ENCODE measurements at regions not wholly inside any gene's neighbourhood (a gene's known extent, or its start where the extent isn't known, plus 50 kb on each side); places are given as distances from the start of the nearest gene placed in this dataset.
A peak's percentile ranks its signal among the peaks of the same experiment; 100 is the strongest.

- Histone ChIP-seq H3K4me3 (ENCODE audit: low read length) (peak overlapping the region; percentile 10; the same call in 1 of the 2 replicates), H3K9me3 (ENCODE audit: insufficient read depth, low read depth, low read length) (no peaks in the 10 kb centered on the region), H3K36me3 (ENCODE audit: insufficient read depth, low read depth, low read length) (no peaks in the 10 kb centered on the region), H3K27ac (ENCODE audit: low read length) (no peak overlapping the region), H3K9ac (ENCODE audit: low read depth, low read length) (no peak overlapping the region), H3K4me1 (ENCODE audit: insufficient read depth, low read length) (peaks cover 21% of the 10 kb centered on the region), H3K27me3 (ENCODE audit: insufficient read depth, low read length) (no peaks in the 10 kb centered on the region)
These were observed 400.2 kb upstream of the TBL1XR1 start for GRCh38 chr3:177597311-177598096.

DNA sequence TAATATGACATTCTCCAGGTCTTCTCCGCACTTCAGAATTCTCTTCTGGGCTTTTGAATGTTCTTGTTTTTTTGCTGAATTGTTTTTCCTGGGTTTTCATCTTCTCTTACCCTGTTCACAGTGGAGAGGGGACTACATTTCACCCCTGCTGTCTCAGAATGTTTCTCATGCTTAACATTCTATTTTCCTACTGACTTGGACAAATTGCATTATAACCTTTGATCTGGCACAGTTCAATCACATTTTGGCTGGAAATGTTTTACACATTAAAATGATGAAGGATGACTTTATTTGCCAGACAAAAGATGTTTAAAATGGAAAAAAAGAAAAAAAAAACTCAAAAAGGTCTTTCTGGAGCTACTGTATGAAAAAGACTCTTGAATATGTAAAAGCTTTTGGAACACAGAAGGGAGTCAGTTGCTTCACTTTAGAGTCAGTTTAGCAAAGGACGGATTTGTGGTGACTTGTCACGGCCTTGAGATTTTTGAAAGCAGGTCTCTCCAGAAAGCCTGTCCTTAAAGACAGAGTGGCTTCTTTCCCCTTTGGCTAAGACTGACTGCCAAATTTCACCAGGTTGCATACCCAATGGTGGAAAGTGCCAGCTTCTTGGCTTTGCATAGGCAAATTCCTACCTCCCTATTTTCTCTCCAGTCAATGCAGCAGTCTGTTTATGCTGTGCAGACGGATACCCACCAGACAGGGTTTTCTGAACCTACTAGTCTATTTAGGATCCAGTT is 401.0 kb upstream of the TBL1XR1 start:
- Histone ChIP-seq H3K27ac (ENCODE audit: low read length) (no peak overlapping the region), H3K4me3 (ENCODE audit: low read length) (peak overlapping the region; percentile 10; the same call in 1 of the 2 replicates), H3K9me3 (ENCODE audit: insufficient read depth, low read depth, low read length) (no peaks in the 10 kb centered on the region), H3K9ac (ENCODE audit: low read depth, low read length) (no peak overlapping the region), H3K36me3 (ENCODE audit: insufficient read depth, low read depth, low read length) (no peaks in the 10 kb centered on the region), H3K27me3 (ENCODE audit: insufficient read depth, low read length) (no peaks in the 10 kb centered on the region), H3K4me1 (ENCODE audit: insufficient read depth, low read length) (peaks cover 29% of the 10 kb centered on the region)

DNA sequence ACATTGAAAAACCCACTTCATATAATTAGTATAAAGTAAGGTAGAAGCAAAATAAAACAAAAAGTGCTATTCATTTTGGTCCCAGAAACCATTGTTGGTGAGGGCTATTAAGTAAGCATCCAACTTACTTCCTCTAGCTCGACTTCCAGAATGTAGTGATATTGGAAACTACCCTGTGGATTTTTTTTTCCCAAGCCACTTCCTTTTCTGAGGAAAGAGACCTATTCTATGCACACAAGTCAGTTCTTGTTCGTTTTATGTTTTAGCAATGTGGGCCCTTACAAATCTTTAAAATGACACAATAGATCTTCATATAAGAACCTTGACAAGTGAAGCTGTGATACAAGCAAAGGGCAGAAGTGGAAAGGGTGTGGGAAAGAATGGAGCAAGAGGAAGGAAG is 402.0 kb upstream of the TBL1XR1 start:
- no peak overlapping the region for H3K9ac ChIP-seq (ENCODE audit: low read depth, low read length)
- H3K4me1 ChIP-seq (ENCODE audit: insufficient read depth, low read length), result peaks cover 33% of the 10 kb centered on the region
- no peaks in the 10 kb centered on the region for H3K27me3 ChIP-seq (ENCODE audit: insufficient read depth, low read length)
- H3K9me3 ChIP-seq (ENCODE audit: insufficient read depth, low read depth, low read length), result no peaks in the 10 kb centered on the region
- no peak overlapping the region for H3K27ac ChIP-seq (ENCODE audit: low read length)
- no peak overlapping the region for H3K4me3 ChIP-seq (ENCODE audit: low read length)
- H3K36me3 ChIP-seq (ENCODE audit: insufficient read depth, low read depth, low read length), result no peaks in the 10 kb centered on the region

- H3K4me1 ChIP-seq (ENCODE audit: insufficient read depth, low read length), result peaks cover 33% of the 10 kb centered on the region
- H3K36me3 ChIP-seq (ENCODE audit: insufficient read depth, low read depth, low read length), result no peaks in the 10 kb centered on the region
- no peak overlapping the region for H3K27ac ChIP-seq (ENCODE audit: low read length)
- H3K27me3 ChIP-seq (ENCODE audit: insufficient read depth, low read length), result no peaks in the 10 kb centered on the region
- no peak overlapping the region for H3K9ac ChIP-seq (ENCODE audit: low read depth, low read length)
- no peak overlapping the region for H3K4me3 ChIP-seq (ENCODE audit: low read length)
- H3K9me3 ChIP-seq (ENCODE audit: insufficient read depth, low read depth, low read length), result no peaks in the 10 kb centered on the region
These were observed 402.6 kb upstream of the TBL1XR1 start for GRCh38 chr3:177599837-177600236.

GRCh38 chr3:177600411-177600810 is 403.1 kb upstream of the TBL1XR1 start:
- Histone ChIP-seq H3K9me3 (ENCODE audit: insufficient read depth, low read depth, low read length) (peaks cover 4% of the 10 kb centered on the region; the same call in 1 of the 2 replicates), H3K27ac (ENCODE audit: low read length) (no peak overlapping the region), H3K36me3 (ENCODE audit: insufficient read depth, low read depth, low read length) (no peaks in the 10 kb centered on the region), H3K9ac (ENCODE audit: low read depth, low read length) (no peak overlapping the region), H3K27me3 (ENCODE audit: insufficient read depth, low read length) (no peaks in the 10 kb centered on the region), H3K4me1 (ENCODE audit: insufficient read depth, low read length) (peaks cover 33% of the 10 kb centered on the region), H3K4me3 (ENCODE audit: low read length) (no peak overlapping the region)

- H3K36me3 ChIP-seq (ENCODE audit: insufficient read depth, low read depth, low read length), result no peaks in the 10 kb centered on the region
- peaks cover 5% of the 10 kb centered on the region; the same call in 1 of the 2 replicates for H3K9me3 ChIP-seq (ENCODE audit: insufficient read depth, low read depth, low read length)
- no peak overlapping the region for H3K9ac ChIP-seq (ENCODE audit: low read depth, low read length)
- no peak overlapping the region for H3K27ac ChIP-seq (ENCODE audit: low read length)
- H3K4me3 ChIP-seq (ENCODE audit: low read length), result no peak overlapping the region
- peaks cover 33% of the 10 kb centered on the region for H3K4me1 ChIP-seq (ENCODE audit: insufficient read depth, low read length)
- no peaks in the 10 kb centered on the region for H3K27me3 ChIP-seq (ENCODE audit: insufficient read depth, low read length)
These were observed 403.9 kb upstream of the TBL1XR1 start for GRCh38 chr3:177601152-177601551.

GRCh38 chr3:177602601-177603147 is 405.4 kb upstream of the TBL1XR1 start:
- no peak overlapping the region for H3K27ac ChIP-seq (ENCODE audit: low read length)

DNA sequence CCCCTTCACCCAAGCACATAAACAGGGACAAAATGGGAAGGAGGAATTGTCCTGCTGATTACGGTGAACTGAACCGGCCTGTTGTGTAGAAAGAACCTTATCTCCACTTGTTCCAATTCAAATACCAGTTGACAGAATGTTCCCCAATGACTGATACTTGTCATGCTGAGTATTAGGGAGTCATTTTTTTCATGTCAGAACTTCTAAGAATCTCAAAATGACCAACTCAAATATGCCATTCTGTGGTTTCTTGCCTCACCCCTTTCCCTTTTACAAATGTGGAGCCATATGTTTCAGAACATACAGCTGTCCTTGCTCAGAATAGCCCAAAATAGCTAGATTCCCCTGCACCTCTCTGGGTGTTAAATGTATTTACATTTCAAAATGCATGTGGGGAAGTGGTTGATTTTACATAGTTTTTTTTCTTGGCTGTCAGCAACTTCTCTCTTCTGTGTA is 405.9 kb upstream of the TBL1XR1 start:
- H3K27ac ChIP-seq (ENCODE audit: low read length), result no peak overlapping the region
- no peak overlapping the region for H3K9ac ChIP-seq (ENCODE audit: low read depth, low read length)
- H3K4me3 ChIP-seq (ENCODE audit: low read length), result peak overlapping the region; percentile 1; the same call in 1 of the 2 replicates
- no peaks in the 10 kb centered on the region for H3K36me3 ChIP-seq (ENCODE audit: insufficient read depth, low read depth, low read length)
- H3K27me3 ChIP-seq (ENCODE audit: insufficient read depth, low read length), result no peaks in the 10 kb centered on the region
- peaks cover 5% of the 10 kb centered on the region; the same call in 1 of the 2 replicates for H3K9me3 ChIP-seq (ENCODE audit: insufficient read depth, low read depth, low read length)
- H3K4me1 ChIP-seq (ENCODE audit: insufficient read depth, low read length), result peaks cover 27% of the 10 kb centered on the region

More at GRCh38 chr3:177602601-177603147, 405.4 kb upstream of the TBL1XR1 start:
- H3K4me1 ChIP-seq (ENCODE audit: insufficient read depth, low read length), result peaks cover 32% of the 10 kb centered on the region
- H3K9ac ChIP-seq (ENCODE audit: low read depth, low read length), result no peak overlapping the region
- peaks cover 5% of the 10 kb centered on the region; the same call in 1 of the 2 replicates for H3K9me3 ChIP-seq (ENCODE audit: insufficient read depth, low read depth, low read length)
- H3K4me3 ChIP-seq (ENCODE audit: low read length), result peak overlapping the region; percentile 1; the same call in 1 of the 2 replicates
- no peaks in the 10 kb centered on the region for H3K36me3 ChIP-seq (ENCODE audit: insufficient read depth, low read depth, low read length)
- H3K27me3 ChIP-seq (ENCODE audit: insufficient read depth, low read length), result no peaks in the 10 kb centered on the region

- Histone ChIP-seq H3K36me3 (ENCODE audit: insufficient read depth, low read depth, low read length) (no peaks in the 10 kb centered on the region), H3K9me3 (ENCODE audit: insufficient read depth, low read depth, low read length) (peaks cover 5% of the 10 kb centered on the region; the same call in 1 of the 2 replicates), H3K9ac (ENCODE audit: low read depth, low read length) (no peak overlapping the region), H3K27me3 (ENCODE audit: insufficient read depth, low read length) (no peaks in the 10 kb centered on the region), H3K27ac (ENCODE audit: low read length) (no peak overlapping the region), H3K4me3 (ENCODE audit: low read length) (no peak overlapping the region), H3K4me1 (ENCODE audit: insufficient read depth, low read length) (peaks cover 20% of the 10 kb centered on the region)
These were observed 406.9 kb upstream of the TBL1XR1 start for GRCh38 chr3:177604181-177604580.

DNA sequence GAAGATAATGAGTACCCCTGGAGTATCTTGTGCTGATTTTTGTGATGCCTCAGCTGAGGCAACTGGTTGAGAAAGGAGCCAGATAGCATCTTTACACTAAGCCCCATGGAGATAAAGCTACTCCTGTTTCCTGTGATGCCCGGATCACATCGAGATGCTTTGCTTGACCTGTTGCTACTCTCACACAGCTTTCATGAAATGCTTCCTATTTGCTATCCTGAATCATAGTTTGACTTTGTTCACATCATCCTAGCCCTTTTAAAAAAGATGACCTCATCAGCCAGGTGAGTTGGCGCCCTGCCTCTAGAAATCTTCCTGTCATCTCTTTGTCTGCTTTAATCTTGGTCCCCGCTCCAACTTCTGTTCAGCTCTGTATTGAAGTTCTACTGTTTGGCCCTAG is 409.6 kb upstream of the TBL1XR1 start:
- Histone ChIP-seq H3K9me3 (ENCODE audit: insufficient read depth, low read depth, low read length) (peaks cover 5% of the 10 kb centered on the region; the same call in 1 of the 2 replicates), H3K36me3 (ENCODE audit: insufficient read depth, low read depth, low read length) (no peaks in the 10 kb centered on the region), H3K4me3 (ENCODE audit: low read length) (no peak overlapping the region), H3K9ac (ENCODE audit: low read depth, low read length) (peak overlapping the region; percentile 11; the same call in 1 of the 2 replicates), H3K27me3 (ENCODE audit: insufficient read depth, low read length) (no peaks in the 10 kb centered on the region), H3K27ac (ENCODE audit: low read length) (no peak overlapping the region), H3K4me1 (ENCODE audit: insufficient read depth, low read length) (peaks cover 39% of the 10 kb centered on the region)

DNA sequence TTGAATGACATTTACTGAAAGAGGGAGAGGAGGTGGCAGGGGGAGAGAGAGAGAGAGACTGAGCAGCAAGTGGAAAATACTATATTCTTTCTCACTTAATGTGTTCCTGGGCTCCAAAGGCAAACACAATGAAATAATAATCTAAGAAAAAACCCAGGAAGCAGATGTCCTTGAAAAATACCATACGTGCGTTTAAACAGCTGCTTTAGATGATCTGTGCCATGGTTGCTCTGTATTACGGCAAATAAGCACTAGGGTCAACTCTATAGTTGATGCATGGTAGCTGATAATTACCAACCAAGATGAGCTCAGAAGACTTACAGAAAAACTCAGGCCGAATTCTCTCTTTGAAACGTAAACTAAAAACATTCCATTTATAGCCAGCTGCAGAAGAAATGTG is 410.3 kb upstream of the TBL1XR1 start:
- H3K36me3 ChIP-seq (ENCODE audit: insufficient read depth, low read depth, low read length), result no peaks in the 10 kb centered on the region
- H3K9ac ChIP-seq (ENCODE audit: low read depth, low read length), result peak overlapping the region; percentile 11; the same call in 1 of the 2 replicates
- H3K4me3 ChIP-seq (ENCODE audit: low read length), result no peak overlapping the region
- H3K27me3 ChIP-seq (ENCODE audit: insufficient read depth, low read length), result no peaks in the 10 kb centered on the region
- peaks cover 5% of the 10 kb centered on the region; the same call in 1 of the 2 replicates for H3K9me3 ChIP-seq (ENCODE audit: insufficient read depth, low read depth, low read length)
- H3K4me1 ChIP-seq (ENCODE audit: insufficient read depth, low read length), result peaks cover 37% of the 10 kb centered on the region
- H3K27ac ChIP-seq (ENCODE audit: low read length), result no peak overlapping the region
